ENCODE measurements at regions not wholly inside any gene's neighbourhood (a gene's known extent, or its start where the extent isn't known, plus 50 kb on each side); places are given as distances from the start of the nearest gene placed in this dataset.
"Not testable (repeated sequence)": the region's sequence is repeated elsewhere in the genome, so short reads cannot be mapped to it uniquely, and the experiment has no call there.

- Histone ChIP-seq H3K36me3 (no peaks in the 10 kb centered on the region), H3K27ac (no peak overlapping the region), H3K27me3 (no peaks in the 10 kb centered on the region), H3K4me3 (replicated peaks in 1 of 3) (no peak overlapping the region), H3K9me3 (no peaks in the 10 kb centered on the region), H3K4me1 (peaks cover 0 to 11% of the 10 kb centered on the region in 2 donors)
- DNase-seq, result peak; percentile 40 to 58
- 18 to 20% methylated on average over 10 of the region's 10 CpGs for WGBS, 2 donors
- intact Hi-C loops (cut with DNase I), result no loop called here
- no peak for TF ChIP-seq CTCF (IDR thresholded peaks at IDR 0.05)
These were observed 1227.6 kb downstream of the TYW1 start for GRCh38 chr7:68224041-68224741.

GRCh38 chr7:68231011-68231410, 1234.4 kb downstream of the TYW1 start:
- H3K27me3 ChIP-seq; H3K9me3 ChIP-seq; H3K4me1 ChIP-seq; DNase-seq; intact Hi-C loops (cut with DNase I); H3K27ac ChIP-seq; H3K4me3 ChIP-seq (replicated peaks in 1 of 3); H3K36me3 ChIP-seq: not testable (repeated sequence)
- 100% methylated on average over 1 to 9 of the region's 28 CpGs for WGBS, 2 donors

- Histone ChIP-seq H3K27ac (no peak overlapping the region), H3K4me3 (replicated peaks in 1 of 3) (no peak overlapping the region), H3K9me3 (no peaks in the 10 kb centered on the region), H3K27me3 (no peaks in the 10 kb centered on the region), H3K4me1 (no peaks in the 10 kb centered on the region), H3K36me3 (no peaks in the 10 kb centered on the region)
- whole genome bisulfite sequencing, 2 donors, result 91% methylated on average over 1 of the region's 1 CpG
- intact Hi-C loops (cut with DNase I), result no loop called here
- DNase-seq, result no peak
- TF ChIP-seq CTCF (IDR thresholded peaks at IDR 0.05) (no peak), POLR2A (IDR thresholded peaks at IDR 0.05) (no peak)
These were observed 1239.3 kb downstream of the TYW1 start for GRCh38 chr7:68235937-68236336.

- DNase-seq, result no peak
- Histone ChIP-seq H3K27ac (no peak overlapping the region), H3K4me3 (replicated peaks in 1 of 3) (no peak overlapping the region), H3K9me3 (no peaks in the 10 kb centered on the region), H3K36me3 (no peaks in the 10 kb centered on the region), H3K4me1 (no peaks in the 10 kb centered on the region), H3K27me3 (no peaks in the 10 kb centered on the region)
- intact Hi-C loops (cut with DNase I), result no loop called here
- no peak for TF ChIP-seq CTCF (IDR thresholded peaks at IDR 0.05)
- TF ChIP-seq POLR2A (IDR thresholded peaks at IDR 0.05), result no peak
- 80 to 85% methylated on average over 4 of the region's 4 CpGs for WGBS, 2 donors
These were observed 1241.7 kb downstream of the TYW1 start for GRCh38 chr7:68238204-68238805.

GRCh38 chr7:68243128-68243527, 1246.5 kb downstream of the TYW1 start:
- no peaks in the 10 kb centered on the region for H3K9me3 ChIP-seq
- no peaks in the 10 kb centered on the region for H3K27me3 ChIP-seq
- no peak for DNase-seq
- peaks cover 14 to 23% of the 10 kb centered on the region in 2 donors for H3K4me1 ChIP-seq
- no peak for TF ChIP-seq POLR2A (IDR thresholded peaks at IDR 0.05)
- no peak for TF ChIP-seq CTCF (IDR thresholded peaks at IDR 0.05)
- 88% methylated on average over 2 of the region's 2 CpGs for WGBS, 2 donors
- intact Hi-C loops (cut with DNase I), result no loop called here
- H3K27ac ChIP-seq, result no peak overlapping the region
- no peak overlapping the region for H3K4me3 ChIP-seq (replicated peaks in 1 of 3)
- no peaks in the 10 kb centered on the region for H3K36me3 ChIP-seq
